ENCODE measurements at regions not wholly inside any gene's neighbourhood (a gene's known extent, or its start where the extent isn't known, plus 50 kb on each side); places are given as distances from the start of the nearest gene placed in this dataset.
"Not testable (repeated sequence)": the region's sequence is repeated elsewhere in the genome, so short reads cannot be mapped to it uniquely, and the experiment has no call there.

DNA sequence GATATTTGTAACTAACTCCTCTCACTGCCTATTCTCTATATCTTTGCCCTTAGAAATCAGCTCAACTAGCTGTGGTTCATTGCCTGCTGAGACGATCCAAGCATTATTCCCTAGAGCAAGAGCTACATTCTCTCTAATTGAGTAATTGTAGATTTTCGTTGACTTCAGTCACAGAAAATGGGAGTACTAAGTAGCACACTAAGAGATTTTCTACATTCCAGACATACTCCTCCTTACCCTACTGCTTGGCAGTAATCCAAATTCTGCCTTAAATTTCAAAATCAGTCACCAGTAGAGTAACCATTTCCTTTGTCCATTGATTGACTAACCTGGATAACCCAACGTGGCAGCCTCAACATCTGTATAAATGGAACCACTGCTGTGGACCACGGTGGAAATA, 1786.8 kb downstream of the SLITRK5 start:
- no peaks in the 10 kb centered on the region for H3K9me3 ChIP-seq (replicated peaks)
- H3K4me1 ChIP-seq (replicated peaks): no peaks in the 10 kb centered on the region
- peak in 1 of 2 experiments; percentile 4 for DNase-seq (ENCODE audit: low read depth in 1 of 2, low spot score in 2 of 2)
- no peaks in the 10 kb centered on the region for H3K27me3 ChIP-seq (replicated peaks)
- H3K27ac ChIP-seq: no peak overlapping the region
- no peak overlapping the region for H3K4me3 ChIP-seq
- no peaks in the 10 kb centered on the region for H3K36me3 ChIP-seq

DNA sequence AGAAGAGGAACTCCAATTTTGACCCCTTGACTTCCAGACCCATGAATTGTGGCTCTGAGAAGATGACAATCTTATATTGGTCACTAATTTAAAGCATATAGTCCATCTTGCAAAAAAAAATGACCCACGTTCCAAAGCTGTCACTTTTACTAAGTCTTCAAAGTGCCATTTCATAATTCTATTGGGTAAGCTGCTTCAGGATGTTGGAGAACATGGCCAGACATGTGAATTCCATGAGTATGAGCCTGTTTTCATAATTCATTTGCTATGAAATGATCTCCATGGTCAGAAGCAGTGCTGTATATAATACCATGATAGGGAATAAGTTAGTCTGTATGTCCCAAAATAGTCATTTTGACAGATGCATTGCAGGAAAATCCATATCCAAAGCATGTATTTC, 1787.3 kb downstream of the SLITRK5 start:
- no peaks in the 10 kb centered on the region for H3K36me3 ChIP-seq
- no peaks in the 10 kb centered on the region for H3K27me3 ChIP-seq (replicated peaks)
- no peak overlapping the region for H3K27ac ChIP-seq
- DNase-seq (ENCODE audit: low read depth in 1 of 2, low spot score in 2 of 2): no peak
- H3K9me3 ChIP-seq (replicated peaks): no peaks in the 10 kb centered on the region
- H3K4me1 ChIP-seq (replicated peaks): no peaks in the 10 kb centered on the region
- H3K4me3 ChIP-seq: no peak overlapping the region

DNA sequence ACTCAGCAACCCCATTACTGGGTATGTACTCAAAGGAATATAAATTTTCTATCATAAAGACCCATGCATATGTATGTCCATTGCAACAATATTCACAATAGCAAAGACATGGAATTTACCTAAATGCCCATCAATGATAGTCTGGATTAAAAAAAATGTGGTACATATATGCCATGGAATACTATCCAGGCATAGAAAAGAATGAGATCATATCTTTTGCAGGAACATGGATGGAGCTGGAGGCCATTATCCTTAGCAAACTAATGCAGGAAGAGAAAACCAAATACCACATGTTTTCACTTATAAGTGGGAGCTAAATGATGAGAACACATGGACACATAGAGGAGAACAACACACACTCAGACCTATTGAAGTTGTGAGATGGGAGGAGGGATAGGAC, 1789.7 kb downstream of the SLITRK5 start:
- not testable (repeated sequence) for DNase-seq (ENCODE audit: low read depth in 1 of 2, low spot score in 2 of 2); H3K4me1 ChIP-seq (replicated peaks); H3K36me3 ChIP-seq; H3K27me3 ChIP-seq (replicated peaks); H3K9me3 ChIP-seq (replicated peaks); H3K27ac ChIP-seq; H3K4me3 ChIP-seq

DNA sequence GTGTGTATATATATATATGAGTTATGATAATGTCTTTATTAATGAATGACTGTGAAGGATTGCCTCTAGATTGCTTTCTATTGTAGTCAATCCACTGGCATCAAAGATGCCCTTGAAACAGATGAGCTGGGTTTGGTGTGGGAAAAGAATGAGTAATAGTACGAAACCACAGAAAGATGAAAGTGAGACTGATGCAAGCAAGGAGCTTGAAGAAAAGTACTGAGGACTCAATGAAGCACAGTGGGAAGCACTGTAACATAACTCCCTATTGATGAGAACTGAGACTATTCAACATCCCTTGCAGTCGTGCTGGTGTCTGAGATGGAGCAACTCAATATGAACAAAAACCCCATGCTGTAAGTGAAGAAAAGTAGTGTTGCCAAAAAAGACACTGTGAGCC, 1794.2 kb downstream of the SLITRK5 start:
- Histone ChIP-seq H3K4me1 (replicated peaks) (no peaks in the 10 kb centered on the region), H3K36me3 (no peaks in the 10 kb centered on the region), H3K27me3 (replicated peaks) (no peaks in the 10 kb centered on the region), H3K4me3 (no peak overlapping the region), H3K9me3 (replicated peaks) (no peaks in the 10 kb centered on the region), H3K27ac (no peak overlapping the region)
- no peak for DNase-seq (ENCODE audit: low read depth in 1 of 2, low spot score in 2 of 2)

DNA sequence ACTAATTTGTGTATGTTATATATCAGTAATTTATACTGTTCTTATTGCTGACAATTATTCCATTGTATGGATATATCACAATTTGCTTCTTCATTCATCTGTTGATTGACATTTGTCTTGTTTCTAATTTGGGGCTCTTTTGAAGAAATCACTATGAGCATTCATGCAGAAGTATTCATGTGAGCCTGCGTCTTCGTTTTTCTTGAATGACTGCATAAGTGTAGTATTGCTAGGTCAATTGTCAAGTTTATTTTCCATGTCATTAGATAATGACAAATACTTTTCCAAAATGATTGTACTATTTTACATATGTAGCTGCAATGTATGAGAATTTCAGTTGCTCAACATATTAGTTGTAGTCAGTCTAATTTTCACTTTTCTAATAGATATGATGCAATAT, 1796.9 kb downstream of the SLITRK5 start:
- Histone ChIP-seq H3K4me1 (replicated peaks) (no peaks in the 10 kb centered on the region), H3K36me3 (no peaks in the 10 kb centered on the region), H3K9me3 (replicated peaks) (no peaks in the 10 kb centered on the region), H3K27me3 (replicated peaks) (no peaks in the 10 kb centered on the region), H3K4me3 (no peak overlapping the region), H3K27ac (no peak overlapping the region)
- no peak for DNase-seq (ENCODE audit: low read depth in 1 of 2, low spot score in 2 of 2)

DNA sequence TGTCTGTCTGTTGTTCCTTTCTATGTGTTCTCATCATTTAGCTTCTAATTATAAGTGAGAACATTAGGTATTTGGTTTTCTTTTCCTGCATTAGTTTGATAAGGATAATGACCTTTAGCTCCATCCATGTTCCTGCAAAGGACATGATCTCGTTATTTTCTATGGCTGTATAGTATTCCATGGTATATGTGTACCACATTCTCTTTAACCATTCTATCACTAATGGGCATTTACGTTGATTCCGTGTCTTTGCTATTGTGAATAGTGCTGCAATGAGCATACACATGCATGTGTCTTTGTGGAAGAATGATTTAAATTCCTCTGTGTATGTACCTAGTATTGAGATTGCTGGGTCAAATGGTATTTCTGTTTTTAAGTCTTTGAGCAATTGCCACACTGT, 1799.7 kb downstream of the SLITRK5 start:
- H3K27me3 ChIP-seq (replicated peaks): no peaks in the 10 kb centered on the region
- H3K27ac ChIP-seq: no peak overlapping the region
- H3K9me3 ChIP-seq (replicated peaks): no peaks in the 10 kb centered on the region
- no peaks in the 10 kb centered on the region for H3K4me1 ChIP-seq (replicated peaks)
- no peaks in the 10 kb centered on the region for H3K36me3 ChIP-seq
- DNase-seq (ENCODE audit: low read depth in 1 of 2, low spot score in 2 of 2): no peak
- H3K4me3 ChIP-seq: no peak overlapping the region

DNA sequence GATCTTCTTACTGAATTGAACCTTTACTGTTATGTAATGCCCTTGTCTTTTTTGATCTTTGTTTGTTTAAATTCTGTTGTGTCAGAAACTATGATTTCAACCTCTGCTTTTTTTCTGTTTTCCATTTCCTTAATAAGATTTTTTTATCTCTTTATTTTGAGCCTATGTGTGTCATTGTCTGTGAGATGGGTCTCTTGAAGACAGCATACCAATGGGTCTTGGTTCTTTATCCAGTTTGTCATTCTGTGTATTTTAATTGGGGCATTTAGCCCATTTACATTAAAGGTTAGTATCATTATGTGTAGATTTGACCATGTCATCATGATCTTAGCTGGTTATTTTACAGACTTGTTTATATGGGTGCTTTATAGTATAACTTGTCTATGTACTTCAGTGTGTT, 1803.3 kb downstream of the SLITRK5 start:
- no peak overlapping the region for H3K27ac ChIP-seq
- H3K4me3 ChIP-seq: no peak overlapping the region
- H3K9me3 ChIP-seq (replicated peaks): no peaks in the 10 kb centered on the region
- no peaks in the 10 kb centered on the region for H3K4me1 ChIP-seq (replicated peaks)
- no peak for DNase-seq (ENCODE audit: low read depth in 1 of 2, low spot score in 2 of 2)
- H3K27me3 ChIP-seq (replicated peaks): no peaks in the 10 kb centered on the region
- H3K36me3 ChIP-seq: no peaks in the 10 kb centered on the region

DNA sequence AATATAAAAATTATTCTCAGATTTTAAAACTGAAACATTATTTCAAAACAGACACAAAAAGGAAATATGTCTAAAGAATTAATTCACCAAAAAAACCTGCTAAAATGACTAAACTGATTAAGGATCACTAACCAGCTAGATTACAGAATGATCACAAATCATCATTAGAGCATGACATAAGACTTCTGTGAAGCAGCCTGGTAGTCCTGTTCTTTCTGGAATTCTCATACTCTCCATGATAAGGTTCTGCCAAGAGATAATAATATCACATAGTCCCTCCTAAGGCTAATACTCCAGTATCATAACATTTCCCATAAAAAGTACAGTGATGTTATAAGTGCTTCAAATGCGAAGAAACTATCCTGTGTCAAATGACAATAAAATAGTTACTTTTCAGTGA, 1814.9 kb downstream of the SLITRK5 start:
- Histone ChIP-seq H3K27ac (no peak overlapping the region), H3K36me3 (no peaks in the 10 kb centered on the region), H3K4me3 (no peak overlapping the region), H3K27me3 (replicated peaks) (no peaks in the 10 kb centered on the region), H3K4me1 (replicated peaks) (no peaks in the 10 kb centered on the region; the same call in 1 of the 2 replicates), H3K9me3 (replicated peaks) (no peaks in the 10 kb centered on the region)
- no peak for DNase-seq (ENCODE audit: low read depth in 1 of 2, low spot score in 2 of 2)

DNA sequence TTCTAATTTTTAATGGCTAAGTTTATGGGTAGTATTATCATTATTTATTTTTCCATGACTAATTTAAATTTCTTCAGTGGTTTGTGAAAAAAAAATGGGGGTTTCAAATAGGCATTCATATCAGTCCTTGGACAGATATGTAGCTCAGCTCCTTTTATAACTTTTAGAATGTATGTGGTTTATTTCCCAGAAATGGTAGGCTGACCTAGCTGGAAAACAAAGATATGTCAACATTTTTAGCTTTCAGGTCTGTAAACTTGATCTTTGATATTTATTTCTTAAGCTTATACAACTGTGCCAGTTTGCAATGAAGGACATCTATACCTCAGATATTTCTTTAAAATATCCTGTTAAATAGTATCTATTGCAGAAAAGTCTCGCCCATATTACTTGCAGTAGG, 1815.5 kb downstream of the SLITRK5 start:
- H3K9me3 ChIP-seq (replicated peaks): no peaks in the 10 kb centered on the region
- H3K4me3 ChIP-seq: no peak overlapping the region
- DNase-seq (ENCODE audit: low read depth in 1 of 2, low spot score in 2 of 2): no peak
- H3K4me1 ChIP-seq (replicated peaks): no peaks in the 10 kb centered on the region; the same call in 1 of the 2 replicates
- H3K36me3 ChIP-seq: no peaks in the 10 kb centered on the region
- H3K27me3 ChIP-seq (replicated peaks): no peaks in the 10 kb centered on the region
- H3K27ac ChIP-seq: no peak overlapping the region

DNA sequence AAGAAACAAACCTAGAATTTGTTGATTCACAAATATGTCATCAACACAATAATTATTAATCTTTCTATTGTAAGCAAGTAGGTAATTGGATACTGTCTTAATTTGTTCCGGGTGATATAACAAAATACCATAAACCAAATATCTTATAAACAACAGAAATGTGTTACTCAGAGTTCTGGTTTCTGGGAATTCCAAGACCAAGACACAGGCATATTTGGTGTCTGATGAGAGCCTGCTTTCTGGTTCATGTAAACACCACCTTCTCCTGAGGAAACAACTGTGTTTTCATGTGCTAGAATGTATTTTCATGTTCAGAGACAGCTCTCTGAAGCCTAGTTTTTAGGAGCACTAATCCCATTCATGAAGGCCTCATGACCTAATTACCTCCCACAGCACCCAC, 1819.5 kb downstream of the SLITRK5 start:
- DNase-seq (ENCODE audit: low read depth in 1 of 2, low spot score in 2 of 2): no peak

DNA sequence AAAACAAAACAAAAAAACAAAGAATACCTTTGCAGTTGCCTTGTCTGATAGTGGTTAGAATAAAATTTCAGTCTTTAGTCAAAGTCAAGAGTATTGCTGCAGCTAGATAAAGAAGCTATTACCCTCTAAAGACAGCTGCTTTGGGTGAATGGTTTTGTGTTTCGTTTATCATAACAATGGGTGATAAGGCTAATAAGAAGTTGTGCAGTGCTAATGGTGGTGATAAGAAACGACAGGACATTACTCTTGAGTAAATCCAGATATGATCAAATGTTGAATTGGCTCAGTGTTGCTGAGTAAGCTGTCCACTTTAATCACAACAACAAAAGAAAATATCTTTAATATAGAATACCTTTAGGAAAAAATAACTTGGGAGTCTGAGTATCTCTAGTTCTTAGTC, 1825.3 kb downstream of the SLITRK5 start:
- Histone ChIP-seq H3K27ac (no peak overlapping the region), H3K4me3 (no peak overlapping the region), H3K36me3 (no peaks in the 10 kb centered on the region), H3K4me1 (replicated peaks) (no peaks in the 10 kb centered on the region), H3K9me3 (replicated peaks) (no peaks in the 10 kb centered on the region), H3K27me3 (replicated peaks) (no peaks in the 10 kb centered on the region)
- DNase-seq (ENCODE audit: low read depth in 1 of 2, low spot score in 2 of 2): no peak

More for the DNA sequence above, 1819.5 kb downstream of the SLITRK5 start:
- Histone ChIP-seq H3K36me3 (no peaks in the 10 kb centered on the region), H3K27me3 (replicated peaks) (no peaks in the 10 kb centered on the region), H3K27ac (no peak overlapping the region), H3K9me3 (replicated peaks) (no peaks in the 10 kb centered on the region), H3K4me1 (replicated peaks) (no peaks in the 10 kb centered on the region; the same call in 1 of the 2 replicates), H3K4me3 (no peak overlapping the region)

DNA sequence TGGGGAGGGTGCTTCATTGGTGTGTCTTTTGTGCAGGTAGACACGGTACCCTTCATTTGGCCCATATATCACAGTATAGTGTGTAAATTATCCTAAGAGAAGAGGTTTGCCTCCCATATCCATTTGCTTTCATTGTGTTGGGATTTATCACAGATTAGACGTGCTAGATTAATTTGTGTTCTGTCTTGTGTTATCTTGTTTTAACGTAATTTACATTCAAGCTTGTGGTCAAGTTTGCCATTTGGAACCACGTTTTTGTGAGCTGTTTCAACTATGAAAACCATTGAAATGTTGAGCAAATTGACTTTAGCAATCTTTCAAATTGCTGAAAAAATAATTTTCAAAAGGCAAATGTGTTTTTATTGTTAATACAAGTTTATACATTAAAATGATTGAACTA, 1826.5 kb downstream of the SLITRK5 start:
- H3K27me3 ChIP-seq (replicated peaks): no peaks in the 10 kb centered on the region
- no peak for DNase-seq (ENCODE audit: low read depth in 1 of 2, low spot score in 2 of 2)
- no peaks in the 10 kb centered on the region for H3K36me3 ChIP-seq
- H3K4me3 ChIP-seq: no peak overlapping the region
- H3K9me3 ChIP-seq (replicated peaks): no peaks in the 10 kb centered on the region
- H3K27ac ChIP-seq: no peak overlapping the region
- H3K4me1 ChIP-seq (replicated peaks): no peaks in the 10 kb centered on the region

DNA sequence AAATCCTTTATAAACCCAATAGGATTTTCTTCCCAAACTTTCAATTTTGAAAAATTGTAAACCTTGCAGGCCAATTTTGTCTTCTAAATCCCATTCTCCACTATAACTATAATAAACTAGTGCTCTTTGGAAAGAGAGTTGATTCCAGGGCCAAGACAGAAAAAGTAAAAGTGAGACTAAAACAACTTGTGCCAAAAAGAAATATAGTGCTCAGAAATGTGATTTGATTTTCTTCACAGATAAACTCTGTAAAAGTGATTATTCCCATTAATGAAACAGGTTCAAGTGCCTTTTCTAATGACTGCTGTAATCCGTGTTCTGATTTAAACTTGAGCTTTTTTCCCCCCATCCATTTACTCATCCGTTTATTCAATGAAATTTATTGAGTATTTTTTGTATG, 1831.1 kb downstream of the SLITRK5 start:
- Histone ChIP-seq H3K27ac (no peak overlapping the region), H3K9me3 (replicated peaks) (no peaks in the 10 kb centered on the region), H3K27me3 (replicated peaks) (no peaks in the 10 kb centered on the region), H3K4me1 (replicated peaks) (no peaks in the 10 kb centered on the region), H3K36me3 (no peaks in the 10 kb centered on the region), H3K4me3 (no peak overlapping the region)
- no peak for DNase-seq (ENCODE audit: low read depth in 1 of 2, low spot score in 2 of 2)

DNA sequence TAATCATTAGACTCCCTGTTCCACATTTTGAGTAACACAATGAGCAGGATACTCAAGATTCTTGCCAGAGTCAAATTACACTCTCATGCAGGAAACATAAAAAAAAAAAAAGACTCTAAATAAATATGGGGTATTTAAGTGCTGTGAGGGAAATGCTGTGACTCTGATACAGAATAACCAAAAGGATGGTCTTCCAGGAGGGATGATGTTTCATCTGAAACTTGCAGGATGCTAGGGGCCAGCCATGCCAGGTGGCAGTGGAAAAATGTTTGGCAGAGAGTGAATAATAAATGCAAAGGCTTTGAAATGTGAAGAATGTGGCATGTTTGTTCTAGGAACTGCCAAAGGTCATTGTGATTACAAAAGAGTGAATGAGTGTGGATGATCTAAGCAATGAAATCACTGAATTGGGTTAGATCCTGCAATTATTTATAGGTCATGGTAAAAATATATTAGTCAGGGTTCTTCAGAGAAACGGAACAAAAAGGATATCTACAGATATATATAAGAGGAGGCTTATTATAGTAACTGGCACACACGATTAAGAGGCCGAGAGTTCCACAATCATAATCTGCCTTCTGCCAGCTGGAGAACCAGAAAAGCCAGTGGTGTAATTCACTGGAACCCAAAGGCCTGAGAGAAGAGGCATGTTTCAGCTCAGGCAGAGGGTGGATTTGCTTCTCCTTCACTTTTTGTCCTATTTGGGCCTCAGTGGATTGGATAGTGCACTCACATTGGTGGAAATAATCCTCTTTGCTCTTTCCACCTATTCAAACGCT, 1832.8 kb upstream of the MIR17HG start:
- H3K4me1 ChIP-seq (replicated peaks): no peaks in the 10 kb centered on the region
- DNase-seq (ENCODE audit: low read depth in 1 of 2, low spot score in 2 of 2): peak in 1 of 2 experiments; percentile 4
- H3K9me3 ChIP-seq (replicated peaks): no peaks in the 10 kb centered on the region
- H3K4me3 ChIP-seq: no peak overlapping the region
- H3K36me3 ChIP-seq: no peaks in the 10 kb centered on the region
- H3K27ac ChIP-seq: peak overlapping the region; percentile 40; the same call in 1 of the 2 replicates
- H3K27me3 ChIP-seq (replicated peaks): no peaks in the 10 kb centered on the region

DNA sequence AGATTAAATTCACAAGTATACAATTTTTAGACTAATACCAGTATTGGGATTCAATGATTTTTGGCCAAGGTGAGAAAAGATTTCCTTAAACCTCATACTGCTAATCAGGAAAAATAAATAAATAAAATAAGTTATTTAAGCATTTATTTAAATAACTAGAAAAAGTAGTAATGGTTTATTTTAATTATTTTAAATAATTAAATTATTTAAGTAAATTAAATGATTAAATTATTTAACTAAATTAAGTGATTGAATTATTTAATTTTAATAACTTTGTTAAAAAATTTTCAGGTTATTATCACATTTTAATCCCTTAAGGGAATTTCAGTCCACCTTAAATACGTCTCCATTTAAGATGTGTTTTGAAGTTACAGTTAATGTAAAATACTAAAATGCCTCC, 1831.5 kb upstream of the MIR17HG start:
- Histone ChIP-seq H3K4me1 (replicated peaks) (no peaks in the 10 kb centered on the region), H3K27ac (no peak overlapping the region), H3K4me3 (no peak overlapping the region), H3K36me3 (no peaks in the 10 kb centered on the region), H3K27me3 (replicated peaks) (no peaks in the 10 kb centered on the region), H3K9me3 (replicated peaks) (no peaks in the 10 kb centered on the region)
- no peak for DNase-seq (ENCODE audit: low read depth in 1 of 2, low spot score in 2 of 2)
